DND-41 (cell line): ENCODE measurements at regions not wholly inside any gene's neighbourhood (a gene's known extent, or its start where the extent isn't known, plus 50 kb on each side); places are given as distances from the start of the nearest gene placed in this dataset.

Experiments
- ATAC-seq: fragments of 200-7000 bp; cut with Tn5 transposase; 3 replicates; pipeline ENCODE4 v1.9.1; 2021; ENCODE audit warnings: low read depth; ENCODE audit not compliant: insufficient read depth
- DNase-seq: peaks from one replicate; pipeline ENCODE4 v3.0.0-alpha.2; 2020
- H2AFZ ChIP-seq: 2 replicates; pipeline ENCODE4 v1.6.0; 2012; ENCODE audit warnings: low read depth, low read length
- H3K27ac ChIP-seq: 2 replicates; pipeline ENCODE4 v1.5.1; 2012; ENCODE audit warnings: low read length, inconsistent platforms
- H3K27me3 ChIP-seq: fragments of 200-600 bp; sonication (generic); 2 replicates; pipeline ENCODE4 v1.6.0; 2012; ENCODE audit warnings: low read length, mild to moderate bottlenecking, inconsistent platforms; ENCODE audit not compliant: insufficient read depth, poor library complexity
- H3K36me3 ChIP-seq: 2 replicates; pipeline ENCODE4 v1.5.1; 2012; ENCODE audit warnings: low read length, inconsistent platforms; ENCODE audit not compliant: insufficient read depth
- H3K4me1 ChIP-seq: 2 replicates; pipeline ENCODE4 v1.5.1; 2012; ENCODE audit warnings: mild to moderate bottlenecking, low read length; ENCODE audit not compliant: insufficient read depth
- H3K4me2 ChIP-seq: 2 replicates; pipeline ENCODE4 v1.6.0; 2012; ENCODE audit warnings: mild to moderate bottlenecking, moderate library complexity, low read length, inconsistent platforms; ENCODE audit not compliant: insufficient read depth
- H3K4me3 ChIP-seq, 2 experiments: fragments of 200-600 bp in 1 of 2; shearing (Covaris generic) in 1 of 2; 2 replicates each; pipeline ENCODE4 v1.5.1; 2012 to 2016; ENCODE audit warnings: inconsistent platforms in 2 of 2, low read length in 2 of 2, mild to moderate bottlenecking in 2 of 2, low read depth in 1 of 2, moderate library complexity in 1 of 2
- H3K79me2 ChIP-seq: 2 replicates; pipeline ENCODE4 v1.6.0; 2012; ENCODE audit warnings: low read length, inconsistent platforms; ENCODE audit not compliant: insufficient read depth
- H3K9ac ChIP-seq: 2 replicates; pipeline ENCODE4 v1.6.0; 2012; ENCODE audit warnings: low read depth, mild to moderate bottlenecking, inconsistent platforms, low read length, moderate library complexity
- H3K9me3 ChIP-seq: 2 replicates; pipeline ENCODE4 v1.5.1; 2012; ENCODE audit warnings: low read length, moderate library complexity, mild to moderate bottlenecking, inconsistent platforms; ENCODE audit not compliant: insufficient read depth, severe bottlenecking
- H4K20me1 ChIP-seq: 2 replicates; pipeline ENCODE4 v1.6.0; 2012; ENCODE audit warnings: low read length; ENCODE audit not compliant: insufficient read depth
- CTCF ChIP-seq: IDR thresholded peaks from 2 replicates; pipeline ENCODE4 v1.5.1; 2012; ENCODE audit warnings: borderline replicate concordance, low read length, moderate library complexity, mild to moderate bottlenecking; ENCODE audit not compliant: poor library complexity, severe bottlenecking; ENCODE audit errors: extremely low read depth
- EZH2 ChIP-seq: IDR thresholded peaks from 3 replicates; pipeline ENCODE4 v1.6.1; 2012; ENCODE audit warnings: borderline replicate concordance, low read depth, mild to moderate bottlenecking, moderate library complexity, low read length, inconsistent platforms; ENCODE audit not compliant: severe bottlenecking

GRCh38 chr7:109020251-109020650 is 450.6 kb downstream of the DNAJB9 start:
- no peaks in the 10 kb centered on the region for H3K79me2 ChIP-seq
- H3K9me3 ChIP-seq: no peaks in the 10 kb centered on the region
- no peaks in the 10 kb centered on the region for H4K20me1 ChIP-seq
- H3K27me3 ChIP-seq: no peaks in the 10 kb centered on the region
- H3K4me2 ChIP-seq: no peak overlapping the region
- DNase-seq: no peak
- no peak overlapping the region for H3K9ac ChIP-seq
- H3K4me3 ChIP-seq: no peak overlapping the region
- H3K4me1 ChIP-seq: no peaks in the 10 kb centered on the region
- H3K27ac ChIP-seq: no peak overlapping the region
- no peaks in the 10 kb centered on the region for H3K36me3 ChIP-seq
- H2AFZ ChIP-seq: no peak overlapping the region
- no peak for TF ChIP-seq EZH2
- no peak for ATAC-seq

- no peaks in the 10 kb centered on the region for H4K20me1 ChIP-seq
Measured at GRCh38 chr7:109021390-109021789, 451.7 kb downstream of the DNAJB9 start.

GRCh38 chr7:109029866-109030265 is 460.2 kb downstream of the DNAJB9 start:
- Histone ChIP-seq H3K79me2 (no peaks in the 10 kb centered on the region), H3K9ac (no peak overlapping the region), H3K27me3 (no peaks in the 10 kb centered on the region), H3K4me3 (no peak overlapping the region), H3K36me3 (no peaks in the 10 kb centered on the region), H3K4me1 (no peaks in the 10 kb centered on the region), H3K4me2 (no peak overlapping the region), H4K20me1 (no peaks in the 10 kb centered on the region), H2AFZ (no peak overlapping the region), H3K9me3 (no peaks in the 10 kb centered on the region), H3K27ac (no peak overlapping the region)
- TF ChIP-seq CTCF: no peak
- TF ChIP-seq EZH2: no peak
- ATAC-seq: no peak
- no peak for DNase-seq

More at GRCh38 chr7:109021390-109021789, 451.7 kb downstream of the DNAJB9 start:
- Histone ChIP-seq H3K79me2 (no peaks in the 10 kb centered on the region), H3K4me3 (no peak overlapping the region), H3K4me2 (no peak overlapping the region), H3K4me1 (no peaks in the 10 kb centered on the region), H3K27me3 (no peaks in the 10 kb centered on the region), H2AFZ (no peak overlapping the region), H3K9me3 (no peaks in the 10 kb centered on the region), H3K36me3 (no peaks in the 10 kb centered on the region), H3K9ac (no peak overlapping the region), H3K27ac (no peak overlapping the region)
- TF ChIP-seq EZH2 (no peak), CTCF (no peak)
- ATAC-seq (no peak), DNase-seq (no peak)

GRCh38 chr7:109044691-109045090 is 475.0 kb downstream of the DNAJB9 start:
- Histone ChIP-seq H3K4me2 (no peak overlapping the region), H3K36me3 (no peaks in the 10 kb centered on the region), H3K4me3 (no peak overlapping the region), H3K4me1 (no peaks in the 10 kb centered on the region), H3K9me3 (peaks cover 4% of the 10 kb centered on the region), H3K9ac (no peak overlapping the region), H4K20me1 (no peaks in the 10 kb centered on the region), H3K27me3 (no peaks in the 10 kb centered on the region), H2AFZ (no peak overlapping the region), H3K27ac (no peak overlapping the region), H3K79me2 (no peaks in the 10 kb centered on the region)
- TF ChIP-seq CTCF (no peak), EZH2 (no peak)
- no peak for ATAC-seq
- DNase-seq: no peak
